WTC11 (cell line): ENCODE measurements at regions not wholly inside any gene's neighbourhood (a gene's known extent, or its start where the extent isn't known, plus 50 kb on each side); places are given as distances from the start of the nearest gene placed in this dataset.

Source experiments
- ATAC-seq: fragments of 200-7000 bp; cut with Tn5 transposase; 2 replicates; pipeline ENCODE4 v1.10.0; 2021; ENCODE audit warnings: mild to moderate bottlenecking, moderate library complexity
- CTCF ChIA-PET: fragments of 300-600 bp; sonication (Branson Sonifier 250); formaldehyde crosslinking; loops from one replicate; lab custom pipeline; 2021; ENCODE audit warnings: antibody characterized with exemption; lab: Charles Lee
- POLR2A ChIA-PET: fragments of 350-600 bp; sonication (Branson Sonifier 250); formaldehyde crosslinking; loops from one replicate; lab custom pipeline; 2021; ENCODE audit warnings: antibody characterized with exemption; lab: Charles Lee
- DNase-seq: peaks from one replicate; pipeline ENCODE4 v3.0.0; 2021; ENCODE audit warnings: low spot score
- H3K27ac Mint-ChIP-seq: 2 replicates; pipeline ENCODE4 v1.8.0; 2021; ENCODE audit warnings: mixed read lengths
- H3K27me3 Mint-ChIP-seq: 2 replicates; pipeline ENCODE4 v1.8.0; 2021; ENCODE audit warnings: low read depth, mild to moderate bottlenecking, moderate library complexity, mixed read lengths
- H3K36me3 Mint-ChIP-seq: 2 replicates; pipeline ENCODE4 v1.8.0; 2021; ENCODE audit warnings: mixed read lengths
- H3K4me1 Mint-ChIP-seq: 2 replicates; pipeline ENCODE4 v1.8.0; 2022; ENCODE audit warnings: mixed read lengths
- H3K4me3 Mint-ChIP-seq: 2 replicates; pipeline ENCODE4 v1.8.0; 2021; ENCODE audit warnings: mild to moderate bottlenecking, moderate library complexity, mixed read lengths
- H3K9me3 Mint-ChIP-seq: 2 replicates; pipeline ENCODE4 v1.8.0; 2021; ENCODE audit warnings: mixed read lengths
- CDX4 ChIP-seq: fragments of 250-450 bp; sonication (Bioruptor Pico); IDR thresholded peaks from 2 replicates; pipeline ENCODE4 v1.9.0; 2021; ENCODE audit warnings: moderate library complexity, mild to moderate bottlenecking, inconsistent platforms, borderline replicate concordance
- ESRRA ChIP-seq: sonication (generic); formaldehyde crosslinking; IDR thresholded peaks from 2 replicates; pipeline ENCODE4 v1.8.1; 2022; ENCODE audit warnings: mild to moderate bottlenecking, missing genetic modification reagents, borderline replicate concordance
- FOXJ3 ChIP-seq: sonication (generic); formaldehyde crosslinking; IDR thresholded peaks from 2 replicates; pipeline ENCODE4 v1.9.0; 2021; ENCODE audit warnings: missing genetic modification reagents, mild to moderate bottlenecking, borderline replicate concordance
- FOXP1 ChIP-seq: sonication (generic); formaldehyde crosslinking; IDR thresholded peaks from 2 replicates; pipeline ENCODE4 v1.8.0; 2022; ENCODE audit warnings: missing genetic modification reagents, mild to moderate bottlenecking, moderate library complexity, borderline replicate concordance
- HMGA2 ChIP-seq: fragments of 250-450 bp; sonication (Bioruptor Pico); IDR thresholded peaks from 2 replicates; pipeline ENCODE4 v1.4.0; 2021; ENCODE audit warnings: mild to moderate bottlenecking, moderate library complexity
- IRF1 ChIP-seq: sonication (generic); formaldehyde crosslinking; IDR thresholded peaks from 2 replicates; pipeline ENCODE4 v1.8.0; 2023; ENCODE audit warnings: missing genetic modification reagents
- KAT7 ChIP-seq: sonication (generic); formaldehyde crosslinking; IDR thresholded peaks from 2 replicates; pipeline ENCODE4 v1.8.1; 2023; ENCODE audit warnings: missing genetic modification reagents, mild to moderate bottlenecking, borderline replicate concordance
- MXD4 ChIP-seq: fragments of 250-450 bp; sonication (Bioruptor Pico); IDR thresholded peaks from 2 replicates; pipeline ENCODE4 v1.8.0; 2021; ENCODE audit warnings: mild to moderate bottlenecking, moderate library complexity, borderline replicate concordance
- OVOL2 ChIP-seq: fragments of 250-450 bp; sonication (Bioruptor Pico); IDR thresholded peaks from 2 replicates; pipeline ENCODE4 v1.9.0; 2021; ENCODE audit warnings: mild to moderate bottlenecking, borderline replicate concordance
- TCF7 ChIP-seq: sonication (generic); formaldehyde crosslinking; IDR thresholded peaks from 2 replicates; pipeline ENCODE4 v1.8.0; 2022; ENCODE audit warnings: mild to moderate bottlenecking, low read depth, missing genetic modification reagents, moderate library complexity
- ZNF121 ChIP-seq: sonication (generic); formaldehyde crosslinking; IDR thresholded peaks from 2 replicates; pipeline ENCODE4 v1.8.0; 2023; ENCODE audit warnings: missing genetic modification reagents
- ZNF219 ChIP-seq: sonication (generic); formaldehyde crosslinking; IDR thresholded peaks from 2 replicates; pipeline ENCODE4 v1.8.0; 2023; ENCODE audit warnings: missing genetic modification reagents, mild to moderate bottlenecking, borderline replicate concordance
- ZNF263 ChIP-seq: sonication (generic); formaldehyde crosslinking; IDR thresholded peaks from 2 replicates; pipeline ENCODE4 v1.8.1; 2022; ENCODE audit warnings: low read depth, mild to moderate bottlenecking, moderate library complexity, missing genetic modification reagents
- ZNF416 ChIP-seq: fragments of 250-450 bp; sonication (Bioruptor Pico); IDR thresholded peaks from 2 replicates; pipeline ENCODE4 v1.9.0; 2021; ENCODE audit warnings: mild to moderate bottlenecking, inconsistent platforms
- ZNF671 ChIP-seq: fragments of 250-450 bp; sonication (Bioruptor Pico); IDR thresholded peaks from 2 replicates; pipeline ENCODE4 v1.8.0; 2021; ENCODE audit warnings: mild to moderate bottlenecking
- ZSCAN18 ChIP-seq: fragments of 250-450 bp; sonication (Bioruptor Pico); IDR thresholded peaks from 2 replicates; pipeline ENCODE4 v2.1.2; 2022; ENCODE audit warnings: mild to moderate bottlenecking, moderate library complexity
- TF ChIP-seq, protein P1 (sequence below): sonication (generic); formaldehyde crosslinking; conservative IDR thresholded peaks from 2 replicates; pipeline ENCODE4 v1.8.1; 2023; ENCODE audit warnings: mild to moderate bottlenecking, low read depth, missing genetic modification reagents, moderate library complexity
- TF ChIP-seq, protein P2 (sequence below): fragments of 250-450 bp; sonication (Bioruptor Pico); IDR thresholded peaks from 2 replicates; pipeline ENCODE4 v1.9.0; 2021; ENCODE audit warnings: mild to moderate bottlenecking
- TF ChIP-seq, protein P3 (sequence below): fragments of 250-450 bp; sonication (Bioruptor Pico); conservative IDR thresholded peaks from 2 replicates; pipeline ENCODE4 v1.9.0; 2021; ENCODE audit warnings: mild to moderate bottlenecking
- TF ChIP-seq, protein P4 (sequence below): sonication (generic); formaldehyde crosslinking; IDR thresholded peaks from 2 replicates; pipeline ENCODE4 v1.8.0; 2022; ENCODE audit warnings: mild to moderate bottlenecking, missing genetic modification reagents

- CTCF ChIA-PET: no interaction called here
- no peaks in the 10 kb centered on the region for H3K4me1 Mint-ChIP-seq
- H3K36me3 Mint-ChIP-seq: no peaks in the 10 kb centered on the region
- H3K9me3 Mint-ChIP-seq: peaks cover 3% of the 10 kb centered on the region
- ATAC-seq: no peak
- H3K27me3 Mint-ChIP-seq: no peaks in the 10 kb centered on the region
- POLR2A ChIA-PET: no interaction called here
- no peak overlapping the region for H3K27ac Mint-ChIP-seq
- H3K4me3 Mint-ChIP-seq: no peak overlapping the region
- TF ChIP-seq ZSCAN18 (CRISPR knock-in tag): no peak
- no peak for TF ChIP-seq ZNF263 (CRISPR knock-in tag)
- TF ChIP-seq ZNF671 (CRISPR knock-in tag): no peak
- TF ChIP-seq HMGA2 (CRISPR knock-in tag): no peak
- TF ChIP-seq KAT7 (CRISPR knock-in tag): no peak
- no peak for DNase-seq
These were observed 1430.5 kb upstream of the CELF4 start for GRCh38 chr18:38996056-38996455.

- Mint-ChIP-seq H3K27ac (no peak overlapping the region), H3K36me3 (no peaks in the 10 kb centered on the region), H3K4me1 (no peaks in the 10 kb centered on the region), H3K9me3 (peaks cover 10% of the 10 kb centered on the region), H3K27me3 (no peaks in the 10 kb centered on the region), H3K4me3 (no peak overlapping the region)
- no peak for DNase-seq
- POLR2A ChIA-PET: interaction anchor here (0.7 kb wide), 1 partner anchor 8 kb away, joined by 3 read pairs; no protein-coding TSS in a partner anchor
- CTCF ChIA-PET: no interaction called here
- ATAC-seq: no peak
- TF ChIP-seq ZNF121 (CRISPR knock-in tag) (no peak), ESRRA (CRISPR knock-in tag) (no peak), FOXP1 (no peak), IRF1 (CRISPR knock-in tag) (no peak), OVOL2 (no peak), ZNF416 (CRISPR knock-in tag) (no peak), TCF7 (CRISPR knock-in tag) (no peak), ZNF219 (no peak), MXD4 (CRISPR knock-in tag) (no peak), CDX4 (no peak), FOXJ3 (CRISPR knock-in tag) (no peak)
- TF ChIP-seq, protein P1, sequence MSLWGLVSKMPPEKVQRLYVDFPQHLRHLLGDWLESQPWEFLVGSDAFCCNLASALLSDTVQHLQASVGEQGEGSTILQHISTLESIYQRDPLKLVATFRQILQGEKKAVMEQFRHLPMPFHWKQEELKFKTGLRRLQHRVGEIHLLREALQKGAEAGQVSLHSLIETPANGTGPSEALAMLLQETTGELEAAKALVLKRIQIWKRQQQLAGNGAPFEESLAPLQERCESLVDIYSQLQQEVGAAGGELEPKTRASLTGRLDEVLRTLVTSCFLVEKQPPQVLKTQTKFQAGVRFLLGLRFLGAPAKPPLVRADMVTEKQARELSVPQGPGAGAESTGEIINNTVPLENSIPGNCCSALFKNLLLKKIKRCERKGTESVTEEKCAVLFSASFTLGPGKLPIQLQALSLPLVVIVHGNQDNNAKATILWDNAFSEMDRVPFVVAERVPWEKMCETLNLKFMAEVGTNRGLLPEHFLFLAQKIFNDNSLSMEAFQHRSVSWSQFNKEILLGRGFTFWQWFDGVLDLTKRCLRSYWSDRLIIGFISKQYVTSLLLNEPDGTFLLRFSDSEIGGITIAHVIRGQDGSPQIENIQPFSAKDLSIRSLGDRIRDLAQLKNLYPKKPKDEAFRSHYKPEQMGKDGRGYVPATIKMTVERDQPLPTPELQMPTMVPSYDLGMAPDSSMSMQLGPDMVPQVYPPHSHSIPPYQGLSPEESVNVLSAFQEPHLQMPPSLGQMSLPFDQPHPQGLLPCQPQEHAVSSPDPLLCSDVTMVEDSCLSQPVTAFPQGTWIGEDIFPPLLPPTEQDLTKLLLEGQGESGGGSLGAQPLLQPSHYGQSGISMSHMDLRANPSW (CRISPR knock-in tag): no peak
- TF ChIP-seq, protein P2, sequence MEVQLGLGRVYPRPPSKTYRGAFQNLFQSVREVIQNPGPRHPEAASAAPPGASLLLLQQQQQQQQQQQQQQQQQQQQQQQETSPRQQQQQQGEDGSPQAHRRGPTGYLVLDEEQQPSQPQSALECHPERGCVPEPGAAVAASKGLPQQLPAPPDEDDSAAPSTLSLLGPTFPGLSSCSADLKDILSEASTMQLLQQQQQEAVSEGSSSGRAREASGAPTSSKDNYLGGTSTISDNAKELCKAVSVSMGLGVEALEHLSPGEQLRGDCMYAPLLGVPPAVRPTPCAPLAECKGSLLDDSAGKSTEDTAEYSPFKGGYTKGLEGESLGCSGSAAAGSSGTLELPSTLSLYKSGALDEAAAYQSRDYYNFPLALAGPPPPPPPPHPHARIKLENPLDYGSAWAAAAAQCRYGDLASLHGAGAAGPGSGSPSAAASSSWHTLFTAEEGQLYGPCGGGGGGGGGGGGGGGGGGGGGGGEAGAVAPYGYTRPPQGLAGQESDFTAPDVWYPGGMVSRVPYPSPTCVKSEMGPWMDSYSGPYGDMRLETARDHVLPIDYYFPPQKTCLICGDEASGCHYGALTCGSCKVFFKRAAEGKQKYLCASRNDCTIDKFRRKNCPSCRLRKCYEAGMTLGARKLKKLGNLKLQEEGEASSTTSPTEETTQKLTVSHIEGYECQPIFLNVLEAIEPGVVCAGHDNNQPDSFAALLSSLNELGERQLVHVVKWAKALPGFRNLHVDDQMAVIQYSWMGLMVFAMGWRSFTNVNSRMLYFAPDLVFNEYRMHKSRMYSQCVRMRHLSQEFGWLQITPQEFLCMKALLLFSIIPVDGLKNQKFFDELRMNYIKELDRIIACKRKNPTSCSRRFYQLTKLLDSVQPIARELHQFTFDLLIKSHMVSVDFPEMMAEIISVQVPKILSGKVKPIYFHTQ (CRISPR knock-in tag): no peak
- TF ChIP-seq, protein P3, sequence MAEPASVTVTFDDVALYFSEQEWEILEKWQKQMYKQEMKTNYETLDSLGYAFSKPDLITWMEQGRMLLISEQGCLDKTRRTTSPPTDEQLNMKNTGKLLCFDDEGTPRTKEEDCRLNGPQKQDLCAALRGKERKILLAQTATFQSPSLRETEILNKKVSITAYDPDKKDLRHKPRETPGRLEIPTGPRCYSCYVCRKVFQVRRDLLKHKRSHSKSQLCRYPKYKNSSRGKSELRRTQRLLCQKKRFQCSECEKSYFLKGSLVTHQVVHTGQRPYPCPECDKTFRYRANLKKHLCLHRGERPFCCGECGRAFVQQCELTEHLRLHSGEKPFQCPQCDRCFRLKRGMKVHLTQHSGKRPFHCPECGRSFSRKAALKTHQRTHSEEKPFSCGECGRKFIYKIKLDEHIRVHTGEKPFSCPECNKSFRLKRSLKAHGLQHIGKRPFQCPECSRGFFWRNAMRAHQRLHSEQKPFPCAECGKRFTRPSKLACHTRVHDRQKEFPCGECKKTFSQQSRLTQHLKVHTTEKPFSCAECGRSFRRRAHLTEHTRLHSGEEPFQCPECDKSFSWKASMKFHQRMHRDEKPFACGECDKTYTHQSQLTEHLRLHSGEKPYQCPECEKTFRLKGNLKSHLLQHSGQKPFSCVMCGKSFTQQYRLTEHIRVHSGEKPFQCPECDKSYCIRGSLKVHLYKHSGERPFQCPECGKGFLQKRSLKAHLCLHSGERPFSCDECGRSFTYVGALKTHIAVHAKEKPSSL: no peak
- TF ChIP-seq, protein P4, sequence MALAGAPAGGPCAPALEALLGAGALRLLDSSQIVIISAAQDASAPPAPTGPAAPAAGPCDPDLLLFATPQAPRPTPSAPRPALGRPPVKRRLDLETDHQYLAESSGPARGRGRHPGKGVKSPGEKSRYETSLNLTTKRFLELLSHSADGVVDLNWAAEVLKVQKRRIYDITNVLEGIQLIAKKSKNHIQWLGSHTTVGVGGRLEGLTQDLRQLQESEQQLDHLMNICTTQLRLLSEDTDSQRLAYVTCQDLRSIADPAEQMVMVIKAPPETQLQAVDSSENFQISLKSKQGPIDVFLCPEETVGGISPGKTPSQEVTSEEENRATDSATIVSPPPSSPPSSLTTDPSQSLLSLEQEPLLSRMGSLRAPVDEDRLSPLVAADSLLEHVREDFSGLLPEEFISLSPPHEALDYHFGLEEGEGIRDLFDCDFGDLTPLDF (CRISPR knock-in tag): no peak
These were observed 1427.7 kb upstream of the CELF4 start for GRCh38 chr18:38993342-38993741.
